ENCODE measurements at regions not wholly inside any gene's neighbourhood (a gene's known extent, or its start where the extent isn't known, plus 50 kb on each side); places are given as distances from the start of the nearest gene placed in this dataset.

GRCh38 chr10:32130788-32131187 is 74.6 kb upstream of the KIF5B start:
- ChIA-PET CTCF (no interaction called here), POLR2A (no interaction called here)
- TF ChIP-seq TARDBP (IDR thresholded peaks at IDR 0.05) (no peak), FOXA1 (IDR thresholded peaks at IDR 0.05) (no peak), HDGF (IDR thresholded peaks at IDR 0.05; ENCODE audit: borderline replicate concordance) (no peak), FOXK2 (IDR thresholded peaks at IDR 0.05) (no peak), SUZ12 (IDR thresholded peaks at IDR 0.05) (no peak)
- no peak for DNase-seq (ENCODE audit: extremely low spot score)

GRCh38 chr10:32125023-32125422 is 68.8 kb upstream of the KIF5B start:
- TF ChIP-seq TARDBP (IDR thresholded peaks at IDR 0.05): no peak
- no peak for TF ChIP-seq SP1 (IDR thresholded peaks at IDR 0.05)
- TF ChIP-seq FOXK2 (IDR thresholded peaks at IDR 0.05): no peak
- TF ChIP-seq L3MBTL2 (conservative IDR thresholded peaks at IDR 0.05): no peak
- no peak for TF ChIP-seq FOXA1 (IDR thresholded peaks at IDR 0.05)
- TF ChIP-seq PKNOX1 (IDR thresholded peaks at IDR 0.05): no peak
- TF ChIP-seq ARNT (IDR thresholded peaks at IDR 0.05): no peak
- no peak for TF ChIP-seq FOXM1 (IDR thresholded peaks at IDR 0.05; ENCODE audit: borderline replicate concordance)
- TF ChIP-seq BHLHE40 (IDR thresholded peaks at IDR 0.05; ENCODE audit: borderline replicate concordance): no peak
- no peak for TF ChIP-seq NFRKB (IDR thresholded peaks at IDR 0.05)
- no peak for TF ChIP-seq HDGF (IDR thresholded peaks at IDR 0.05; ENCODE audit: borderline replicate concordance)
- TF ChIP-seq ZNF384 (IDR thresholded peaks at IDR 0.05): no peak
- no peak for TF ChIP-seq LEF1 (IDR thresholded peaks at IDR 0.05; ENCODE audit: borderline replicate concordance)
- TF ChIP-seq CTBP1 (IDR thresholded peaks at IDR 0.05; ENCODE audit: borderline replicate concordance): no peak
- POLR2A ChIA-PET: no interaction called here
- no peak for DNase-seq (ENCODE audit: extremely low spot score)
- CTCF ChIA-PET: no interaction called here

GRCh38 chr10:32123021-32123420 is 66.8 kb upstream of the KIF5B start:
- TF ChIP-seq TARDBP (IDR thresholded peaks at IDR 0.05): no peak
- TF ChIP-seq L3MBTL2 (conservative IDR thresholded peaks at IDR 0.05): no peak
- TF ChIP-seq FOXA1 (IDR thresholded peaks at IDR 0.05): no peak
- no peak for TF ChIP-seq FOXM1 (IDR thresholded peaks at IDR 0.05; ENCODE audit: borderline replicate concordance)
- TF ChIP-seq PKNOX1 (IDR thresholded peaks at IDR 0.05): no peak
- no peak for TF ChIP-seq ZNF384 (IDR thresholded peaks at IDR 0.05)
- no peak for TF ChIP-seq ARNT (IDR thresholded peaks at IDR 0.05)
- no peak for TF ChIP-seq FOXK2 (IDR thresholded peaks at IDR 0.05)
- no peak for TF ChIP-seq SUZ12 (IDR thresholded peaks at IDR 0.05)
- TF ChIP-seq SP1 (IDR thresholded peaks at IDR 0.05): no peak
- CTCF ChIA-PET: no interaction called here
- POLR2A ChIA-PET: no interaction called here
- DNase-seq (ENCODE audit: extremely low spot score): no peak

GRCh38 chr10:32121648-32122047 is 65.4 kb upstream of the KIF5B start:
- ChIA-PET CTCF (interaction anchor here (0.6 kb wide), 1 partner anchor 26 kb away, joined by 3 read pairs; no protein-coding TSS in a partner anchor), POLR2A (no interaction called here)

GRCh38 chr10:32120147-32120546 is 63.9 kb upstream of the KIF5B start:
- TF ChIP-seq FOXK2 (IDR thresholded peaks at IDR 0.05) (no peak), ARNT (IDR thresholded peaks at IDR 0.05) (no peak), SP1 (IDR thresholded peaks at IDR 0.05) (no peak), FOXM1 (IDR thresholded peaks at IDR 0.05; ENCODE audit: borderline replicate concordance) (no peak), TARDBP (IDR thresholded peaks at IDR 0.05) (no peak), CTBP1 (IDR thresholded peaks at IDR 0.05; ENCODE audit: borderline replicate concordance) (no peak), FOXA1 (IDR thresholded peaks at IDR 0.05) (no peak), LEF1 (IDR thresholded peaks at IDR 0.05; ENCODE audit: borderline replicate concordance) (no peak)
- CTCF ChIA-PET: no interaction called here
- POLR2A ChIA-PET: no interaction called here
- DNase-seq (ENCODE audit: extremely low spot score): no peak

More at GRCh38 chr10:32121648-32122047, 65.4 kb upstream of the KIF5B start:
- TF ChIP-seq BHLHE40 (IDR thresholded peaks at IDR 0.05; ENCODE audit: borderline replicate concordance) (no peak), NFRKB (IDR thresholded peaks at IDR 0.05) (no peak), L3MBTL2 (conservative IDR thresholded peaks at IDR 0.05) (no peak), CTBP1 (IDR thresholded peaks at IDR 0.05; ENCODE audit: borderline replicate concordance) (no peak), HDGF (IDR thresholded peaks at IDR 0.05; ENCODE audit: borderline replicate concordance) (no peak)
- DNase-seq (ENCODE audit: extremely low spot score): no peak

- ChIA-PET CTCF (no interaction called here), POLR2A (no interaction called here)
- TF ChIP-seq FOXA1 (IDR thresholded peaks at IDR 0.05) (no peak), SP1 (IDR thresholded peaks at IDR 0.05) (no peak), FOXM1 (IDR thresholded peaks at IDR 0.05; ENCODE audit: borderline replicate concordance) (no peak), CTBP1 (IDR thresholded peaks at IDR 0.05; ENCODE audit: borderline replicate concordance) (no peak), PKNOX1 (IDR thresholded peaks at IDR 0.05) (no peak), BHLHE40 (IDR thresholded peaks at IDR 0.05; ENCODE audit: borderline replicate concordance) (no peak), HDGF (IDR thresholded peaks at IDR 0.05; ENCODE audit: borderline replicate concordance) (no peak), L3MBTL2 (conservative IDR thresholded peaks at IDR 0.05) (no peak), ARNT (IDR thresholded peaks at IDR 0.05) (no peak), LEF1 (IDR thresholded peaks at IDR 0.05; ENCODE audit: borderline replicate concordance) (no peak), NFRKB (IDR thresholded peaks at IDR 0.05) (no peak), ELF4 (IDR thresholded peaks at IDR 0.05) (no peak), SUZ12 (IDR thresholded peaks at IDR 0.05) (no peak), TARDBP (IDR thresholded peaks at IDR 0.05) (no peak), FOXK2 (IDR thresholded peaks at IDR 0.05) (no peak), ZNF384 (IDR thresholded peaks at IDR 0.05) (no peak)
- DNase-seq (ENCODE audit: extremely low spot score): no peak
These were observed 58.3 kb upstream of the KIF5B start for GRCh38 chr10:32114508-32114907.

GRCh38 chr10:32112055-32112454 is 55.8 kb upstream of the KIF5B start:
- CTCF ChIA-PET: no interaction called here
- DNase-seq (ENCODE audit: extremely low spot score): no peak
- TF ChIP-seq SUZ12 (IDR thresholded peaks at IDR 0.05): no peak
- no peak for TF ChIP-seq CTBP1 (IDR thresholded peaks at IDR 0.05; ENCODE audit: borderline replicate concordance)
- TF ChIP-seq FOXK2 (IDR thresholded peaks at IDR 0.05): no peak
- no peak for TF ChIP-seq L3MBTL2 (conservative IDR thresholded peaks at IDR 0.05)
- no peak for TF ChIP-seq BHLHE40 (IDR thresholded peaks at IDR 0.05; ENCODE audit: borderline replicate concordance)
- TF ChIP-seq ARNT (IDR thresholded peaks at IDR 0.05): no peak
- no peak for TF ChIP-seq ELF4 (IDR thresholded peaks at IDR 0.05)
- TF ChIP-seq HDGF (IDR thresholded peaks at IDR 0.05; ENCODE audit: borderline replicate concordance): no peak
- TF ChIP-seq SP1 (IDR thresholded peaks at IDR 0.05): no peak
- TF ChIP-seq ZNF384 (IDR thresholded peaks at IDR 0.05): no peak
- TF ChIP-seq PKNOX1 (IDR thresholded peaks at IDR 0.05): no peak
- TF ChIP-seq FOXA1 (IDR thresholded peaks at IDR 0.05): no peak
- POLR2A ChIA-PET: no interaction called here
